HepG2 (cell line): ENCODE measurements at regions not wholly inside any gene's neighbourhood (a gene's known extent, or its start where the extent isn't known, plus 50 kb on each side); places are given as distances from the start of the nearest gene placed in this dataset.

Experiments used
- CTCF ChIP-seq: sonication (generic); formaldehyde crosslinking; IDR thresholded peaks from 2 replicates; pipeline ENCODE4 v1.5.0; 2020; ENCODE audit warnings: mild to moderate bottlenecking, missing genetic modification reagents, moderate library complexity
- PHF21A ChIP-seq: sonication (generic); formaldehyde crosslinking; IDR thresholded peaks from 2 replicates; pipeline ENCODE4 v1.5.0; 2020; ENCODE audit warnings: mild to moderate bottlenecking, missing genetic modification reagents
- SP2 ChIP-seq: sonication (generic); formaldehyde crosslinking; IDR thresholded peaks from 2 replicates; pipeline ENCODE4 v1.5.1; 2020; ENCODE audit warnings: mild to moderate bottlenecking, missing genetic modification reagents
- ZNF547 ChIP-seq: sonication (generic); formaldehyde crosslinking; IDR thresholded peaks from 2 replicates; pipeline ENCODE4 v1.5.1; 2020; ENCODE audit warnings: mild to moderate bottlenecking, missing genetic modification reagents

DNA sequence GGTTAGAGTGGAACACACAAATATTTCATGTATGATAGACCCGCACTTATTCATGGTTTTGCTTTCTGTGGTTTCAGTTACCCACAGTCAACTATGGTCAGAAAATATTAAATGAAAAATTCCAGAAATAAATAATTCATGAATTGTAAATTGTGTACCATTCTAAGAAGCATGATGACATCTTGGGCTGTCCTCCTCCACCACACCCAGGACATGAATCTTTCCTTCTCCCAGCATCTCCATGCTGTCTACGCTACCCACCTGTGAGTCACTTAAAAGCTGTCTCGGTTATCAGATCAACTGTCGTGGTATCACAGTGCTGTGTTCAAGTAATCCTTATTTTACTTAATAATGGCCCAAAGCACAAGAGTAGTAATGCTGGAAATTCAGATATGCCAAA lies 419.6 kb upstream of the NRP1 start:
- TF ChIP-seq ZNF547 (no peak), PHF21A (CRISPR knock-in tag) (no peak), SP2 (CRISPR knock-in tag) (no peak), CTCF (CRISPR knock-in tag) (no peak)
